Left lung (tissue), 4 donors: ENCODE measurements at regions not wholly inside any gene's neighbourhood (a gene's known extent, or its start where the extent isn't known, plus 50 kb on each side); places are given as distances from the start of the nearest gene placed in this dataset.

ENCODE experiments used
- ATAC-seq: fragments of 200-7000 bp; cut with Tn5 transposase; one replicate; pipeline ENCODE4 v1.9.1; 2020; ENCODE audit warnings: moderate library complexity
- DNase-seq, 4 donors: peaks; one replicate each; pipeline ENCODE4 v3.0.0-alpha.2; 2013 to 2020
- H3K27ac ChIP-seq, 2 donors: fragments of 200-600 bp; sonication (generic) in 1 of 2; one replicate each; pipeline versions ENCODE4 v1.5.0 to v1.8.0; 2020 to 2021
- H3K27me3 ChIP-seq, 2 donors: fragments of 200-600 bp; sonication (generic) in 1 of 2; one replicate each; pipeline versions ENCODE4 v1.5.0 to v1.8.0; 2020 to 2021
- H3K36me3 ChIP-seq, 2 donors: fragments of 200-600 bp; sonication (generic) in 1 of 2; one replicate each; pipeline versions ENCODE4 v1.5.0 to v1.8.0; 2020 to 2021
- H3K4me1 ChIP-seq, 2 donors: fragments of 200-600 bp; one replicate each; pipeline ENCODE4 v1.8.0; 2021
- H3K4me3 ChIP-seq, 2 donors: fragments of 200-600 bp; sonication (generic) in 1 of 2; one replicate each; pipeline versions ENCODE4 v1.5.0 to v1.8.0; 2020 to 2021; ENCODE audit warnings: mild to moderate bottlenecking in 1 of 2
- H3K9me3 ChIP-seq, 2 donors: fragments of 200-600 bp; sonication (generic) in 1 of 2; one replicate each; pipeline versions ENCODE4 v1.5.0 to v1.8.0; 2020 to 2021
- intact Hi-C, 2 donors: fragments of 100-400 bp; cut with DNase I; formaldehyde crosslinking; loops; one replicate each; pipeline versions ENCODE4 v1.11.2 to v1.14.2; 2022
- TF ChIP-seq, protein P1 (sequence below), 2 donors: fragments of 200-600 bp; sonication (generic) in 1 of 2; IDR thresholded peaks; one replicate each; pipeline versions ENCODE4 v1.5.0 to v1.8.0; 2021; ENCODE audit warnings: antibody characterized with exemption in 2 of 2
- donor health status: DM: no; HTN: yes; CAD: no.
- donor health status: DM: no; HTN: no; CAD: no.

GRCh38 chr11:11697796-11698195 lies 76.0 kb upstream of the GALNT18 start:
- no peaks in the 10 kb centered on the region for H3K36me3 ChIP-seq
- H3K4me1 ChIP-seq = no peaks in the 10 kb centered on the region
- no peak overlapping the region for H3K27ac ChIP-seq
- ATAC-seq = no peak
- no peak overlapping the region for H3K4me3 ChIP-seq
- TF ChIP-seq, protein P1, sequence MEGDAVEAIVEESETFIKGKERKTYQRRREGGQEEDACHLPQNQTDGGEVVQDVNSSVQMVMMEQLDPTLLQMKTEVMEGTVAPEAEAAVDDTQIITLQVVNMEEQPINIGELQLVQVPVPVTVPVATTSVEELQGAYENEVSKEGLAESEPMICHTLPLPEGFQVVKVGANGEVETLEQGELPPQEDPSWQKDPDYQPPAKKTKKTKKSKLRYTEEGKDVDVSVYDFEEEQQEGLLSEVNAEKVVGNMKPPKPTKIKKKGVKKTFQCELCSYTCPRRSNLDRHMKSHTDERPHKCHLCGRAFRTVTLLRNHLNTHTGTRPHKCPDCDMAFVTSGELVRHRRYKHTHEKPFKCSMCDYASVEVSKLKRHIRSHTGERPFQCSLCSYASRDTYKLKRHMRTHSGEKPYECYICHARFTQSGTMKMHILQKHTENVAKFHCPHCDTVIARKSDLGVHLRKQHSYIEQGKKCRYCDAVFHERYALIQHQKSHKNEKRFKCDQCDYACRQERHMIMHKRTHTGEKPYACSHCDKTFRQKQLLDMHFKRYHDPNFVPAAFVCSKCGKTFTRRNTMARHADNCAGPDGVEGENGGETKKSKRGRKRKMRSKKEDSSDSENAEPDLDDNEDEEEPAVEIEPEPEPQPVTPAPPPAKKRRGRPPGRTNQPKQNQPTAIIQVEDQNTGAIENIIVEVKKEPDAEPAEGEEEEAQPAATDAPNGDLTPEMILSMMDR (IDR thresholded peaks at IDR 0.05) = no peak
- H3K9me3 ChIP-seq = no peaks in the 10 kb centered on the region
- DNase-seq = no peak
- no peaks in the 10 kb centered on the region for H3K27me3 ChIP-seq
- intact Hi-C loops = no loop called here

DNA sequence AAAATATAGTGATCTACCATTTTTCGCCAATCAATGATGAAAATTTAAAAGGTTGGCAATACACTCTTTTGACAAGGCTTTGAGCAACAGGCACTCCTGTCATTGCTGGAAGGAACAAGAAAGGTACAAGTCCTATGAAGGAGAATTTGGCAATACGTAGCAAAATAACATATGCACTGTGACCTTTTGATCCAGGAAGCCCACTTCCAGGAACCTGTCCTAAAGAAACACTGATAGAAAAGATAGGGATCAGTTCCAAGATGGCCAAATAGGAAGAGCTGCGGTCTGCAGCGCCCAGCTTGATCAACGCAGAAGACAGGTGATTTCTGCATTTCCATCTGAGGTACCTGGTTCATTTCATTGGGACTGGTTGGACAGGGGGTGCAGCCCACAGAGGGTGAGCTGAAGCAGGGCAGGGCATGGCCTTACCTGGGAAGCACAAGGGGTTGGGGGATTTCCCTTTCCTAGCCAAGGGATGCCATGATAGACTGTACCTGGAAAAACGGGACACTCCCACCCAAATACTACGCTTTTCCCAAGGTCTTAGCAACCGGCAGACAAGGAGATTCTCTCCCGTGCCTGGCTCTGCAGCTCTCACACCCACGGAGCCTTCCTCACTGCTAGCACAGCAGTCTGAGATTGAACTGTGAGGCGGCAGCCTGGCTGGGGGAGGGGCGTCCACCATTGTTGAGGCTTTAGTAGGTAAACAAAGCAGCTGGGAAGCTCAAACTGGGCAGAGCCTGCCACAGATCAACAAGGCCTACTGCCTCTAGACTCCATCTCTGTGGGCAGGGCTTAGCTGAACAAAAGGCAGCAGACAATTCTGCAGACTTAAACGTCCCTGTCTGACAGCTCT lies 69.7 kb upstream of the GALNT18 start:
- TF ChIP-seq, protein P1 (IDR thresholded peaks at IDR 0.05) = no peak
- DNase-seq (no peak), ATAC-seq (no peak)
- Histone ChIP-seq H3K4me1 (no peaks in the 10 kb centered on the region), H3K27me3 (no peaks in the 10 kb centered on the region), H3K9me3 (no peaks in the 10 kb centered on the region), H3K4me3 (no peak overlapping the region), H3K36me3 (no peaks in the 10 kb centered on the region), H3K27ac (no peak overlapping the region)
- intact Hi-C loops = no loop called here

DNA sequence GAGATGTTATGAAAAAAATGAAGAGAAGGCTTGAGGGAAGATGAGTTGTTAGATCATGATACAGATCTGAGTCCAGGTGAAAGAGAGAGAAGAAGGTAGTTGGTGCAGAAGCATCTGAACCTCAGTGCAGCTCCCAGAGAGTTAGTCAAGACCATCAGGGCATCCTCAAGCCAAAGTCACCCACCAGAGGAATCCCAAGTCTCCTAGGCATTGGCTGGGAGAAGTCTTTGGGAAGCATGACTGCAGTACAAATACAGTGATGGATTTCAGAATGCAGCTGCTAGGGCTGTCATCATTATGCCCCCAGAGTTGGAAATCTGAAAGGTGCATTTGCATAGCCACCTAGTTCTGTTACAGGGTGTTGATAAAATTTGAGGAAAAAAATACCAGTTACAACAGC lies 59.7 kb upstream of the GALNT18 start:
- no peak overlapping the region for H3K27ac ChIP-seq
- no peak overlapping the region for H3K4me3 ChIP-seq
- no peaks in the 10 kb centered on the region for H3K27me3 ChIP-seq
- H3K9me3 ChIP-seq = peaks cover 0 to 6% of the 10 kb centered on the region in 2 donors
- ATAC-seq (no peak), DNase-seq (no peak)
- no peaks in the 10 kb centered on the region for H3K4me1 ChIP-seq
- H3K36me3 ChIP-seq = no peaks in the 10 kb centered on the region
- intact Hi-C loops = no loop called here
- TF ChIP-seq, protein P1 (IDR thresholded peaks at IDR 0.05) = no peak

GRCh38 chr11:11677672-11678356 lies 56.0 kb upstream of the GALNT18 start:
- intact Hi-C loops = no loop called here
- no peaks in the 10 kb centered on the region for H3K36me3 ChIP-seq
- H3K4me1 ChIP-seq = no peaks in the 10 kb centered on the region
- TF ChIP-seq, protein P1 (IDR thresholded peaks at IDR 0.05) = no peak
- DNase-seq (no peak), ATAC-seq (no peak)
- H3K27me3 ChIP-seq = no peaks in the 10 kb centered on the region
- H3K27ac ChIP-seq = no peak overlapping the region
- no peak overlapping the region for H3K4me3 ChIP-seq
- H3K9me3 ChIP-seq = no peaks in the 10 kb centered on the region

DNA sequence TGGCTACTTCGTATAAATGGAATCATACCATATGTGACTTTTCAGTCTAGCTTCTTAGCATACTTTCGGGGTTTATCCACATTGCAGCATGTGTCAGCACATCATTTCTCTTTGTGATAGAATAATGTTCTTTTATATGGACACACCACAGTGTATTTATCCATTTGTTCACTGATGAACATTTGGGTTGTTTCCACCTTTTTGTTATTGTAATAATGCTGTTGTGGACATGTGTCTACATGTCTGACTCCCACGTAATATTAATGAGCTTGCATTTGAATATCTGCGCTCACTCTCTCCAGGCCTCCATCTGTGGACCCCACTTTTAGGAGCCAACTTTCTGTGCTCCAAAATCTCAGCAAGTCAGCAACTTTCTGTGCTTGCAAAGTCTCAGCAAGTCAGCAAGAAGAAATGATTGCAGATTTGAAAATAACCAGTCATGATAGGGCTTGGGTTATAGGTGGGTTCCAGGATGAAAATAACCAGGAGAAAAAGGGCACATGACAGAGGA lies 53.9 kb upstream of the GALNT18 start:
- DNase-seq (peak in 2 of 4 donors; percentile 49 to 60), ATAC-seq (peak; percentile 47)
- intact Hi-C loops = no loop called here
- no peaks in the 10 kb centered on the region for H3K4me1 ChIP-seq
- H3K27me3 ChIP-seq = no peaks in the 10 kb centered on the region
- TF ChIP-seq, protein P1 (IDR thresholded peaks at IDR 0.05) = no peak
- H3K27ac ChIP-seq = no peak overlapping the region
- no peak overlapping the region for H3K4me3 ChIP-seq
- no peaks in the 10 kb centered on the region for H3K36me3 ChIP-seq
- no peaks in the 10 kb centered on the region for H3K9me3 ChIP-seq
